Stimulated activated CD4-positive, alpha-beta T cell treated with anti-CD3 and anti-CD28 coated beads, Interleukin-2, amount 100 ng/mL, for 48 hours (primary cell): ENCODE measurements at regions not wholly inside any gene's neighbourhood (a gene's known extent, or its start where the extent isn't known, plus 50 kb on each side); places are given as distances from the start of the nearest gene placed in this dataset.
"Not testable (repeated sequence)": the region's sequence is repeated elsewhere in the genome, so short reads cannot be mapped to it uniquely, and the experiment has no call there.

ENCODE experiments used
- DNase-seq, 2 donors: peaks; one replicate each; pipeline ENCODE4 v3.0.0-alpha.2; 2020

- no peak for DNase-seq
Measured at GRCh38 chr1:80211691-80212380, 1205.3 kb upstream of the ADGRL4 start.

DNA sequence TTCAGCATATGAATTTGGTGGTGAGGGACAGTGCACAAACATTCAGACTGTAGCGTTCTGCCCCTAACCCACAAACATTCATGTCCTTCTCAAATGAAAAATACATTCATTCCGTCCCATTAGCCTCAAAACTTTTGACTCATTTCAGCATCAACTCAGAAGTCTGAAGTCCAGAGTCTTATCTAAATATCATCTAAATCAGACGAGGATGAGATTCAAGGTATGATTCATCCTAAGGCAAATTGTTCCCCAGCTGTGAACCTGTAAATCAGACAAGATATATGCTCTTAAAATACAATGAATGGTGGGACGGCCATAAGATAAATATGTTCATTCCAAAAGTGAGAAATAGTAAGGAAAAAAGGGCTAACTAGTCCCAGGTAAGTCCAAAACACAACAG lies 1195.6 kb upstream of the ADGRL4 start:
- no peak for DNase-seq

DNA sequence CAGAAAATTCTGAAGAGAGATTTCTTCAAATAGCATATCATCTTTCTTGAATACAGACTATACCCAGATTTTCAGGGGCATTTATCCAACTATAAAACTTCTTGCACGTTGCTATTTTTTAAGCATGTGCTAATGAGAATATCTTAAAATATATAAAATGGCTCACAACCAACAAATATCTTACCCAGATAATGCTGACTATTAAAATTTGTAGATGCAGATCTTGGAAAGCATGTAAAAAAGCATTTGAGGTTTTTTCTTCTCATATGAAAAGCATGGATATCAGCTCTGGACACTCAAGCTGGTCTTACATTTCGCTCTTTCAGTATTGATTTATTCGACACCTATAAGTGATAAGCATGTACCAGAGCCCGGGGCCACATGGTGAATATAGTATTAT lies 1187.7 kb upstream of the ADGRL4 start:
- no peak for DNase-seq

GRCh38 chr1:80181418-80181817 lies 1174.9 kb upstream of the ADGRL4 start:
- DNase-seq, result no peak

DNA sequence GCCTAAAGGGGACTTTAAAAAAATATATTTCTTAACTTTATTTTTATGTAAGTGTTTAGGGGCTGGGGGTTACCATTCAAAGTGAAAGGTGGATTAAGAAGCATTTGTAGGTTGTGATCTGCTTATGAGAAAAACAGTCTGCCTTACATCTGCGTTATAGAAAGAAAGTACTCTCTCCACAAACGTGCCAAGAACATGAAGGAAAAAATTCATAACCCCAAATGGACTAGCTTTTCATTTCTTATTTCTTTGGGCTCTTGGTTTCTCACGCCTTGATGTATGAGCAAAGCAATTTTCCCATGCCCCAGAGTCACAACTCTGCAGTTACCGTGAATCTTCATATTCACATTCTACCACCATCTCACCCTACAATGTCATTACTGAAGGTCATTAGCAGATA lies 1165.1 kb upstream of the ADGRL4 start:
- DNase-seq, result no peak

GRCh38 chr1:80170811-80171485 lies 1164.4 kb upstream of the ADGRL4 start:
- no peak for DNase-seq

GRCh38 chr1:80164150-80164549 lies 1157.6 kb upstream of the ADGRL4 start:
- DNase-seq, result no peak

- DNase-seq, result no peak
Measured at GRCh38 chr1:80163686-80164085, 1157.2 kb upstream of the ADGRL4 start.

DNA sequence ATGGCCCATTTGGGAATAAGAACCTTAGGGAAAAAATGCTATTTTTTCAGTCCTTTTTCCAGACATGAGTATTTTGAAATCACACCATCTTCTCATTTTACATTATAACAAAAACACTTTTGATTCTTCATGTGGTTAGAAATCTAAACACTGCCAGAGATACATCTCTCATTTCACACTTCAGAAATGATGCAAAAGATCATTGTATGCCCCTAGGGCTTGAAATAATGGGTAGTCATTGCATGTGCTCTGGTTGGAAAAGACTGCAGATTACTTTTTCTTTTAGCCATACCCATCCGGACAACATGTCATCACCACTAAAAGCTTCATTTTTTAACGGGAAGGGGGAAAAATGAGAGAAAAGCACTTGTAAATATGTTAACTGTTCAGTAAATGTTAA lies 1152.2 kb upstream of the ADGRL4 start:
- DNase-seq, result no peak

DNA sequence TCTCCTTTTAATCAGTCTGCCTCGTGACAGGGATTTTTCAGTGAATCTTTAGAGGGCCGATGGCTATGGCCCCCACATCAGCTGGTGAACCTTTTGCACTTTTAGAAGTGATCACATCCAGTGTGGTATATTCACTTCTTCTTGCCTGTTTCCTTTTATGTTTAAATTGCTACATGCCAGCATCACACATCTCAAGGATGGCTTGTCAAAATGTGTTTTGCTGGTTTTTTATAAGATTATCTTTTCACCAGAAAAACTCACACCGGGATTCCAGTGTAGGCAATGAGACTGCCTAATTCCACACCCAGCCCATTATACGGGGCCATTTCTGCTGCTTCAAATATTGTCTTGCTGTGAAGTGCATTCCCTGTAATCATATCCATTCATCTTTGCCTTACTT lies 1151.7 kb upstream of the ADGRL4 start:
- DNase-seq, result no peak

DNA sequence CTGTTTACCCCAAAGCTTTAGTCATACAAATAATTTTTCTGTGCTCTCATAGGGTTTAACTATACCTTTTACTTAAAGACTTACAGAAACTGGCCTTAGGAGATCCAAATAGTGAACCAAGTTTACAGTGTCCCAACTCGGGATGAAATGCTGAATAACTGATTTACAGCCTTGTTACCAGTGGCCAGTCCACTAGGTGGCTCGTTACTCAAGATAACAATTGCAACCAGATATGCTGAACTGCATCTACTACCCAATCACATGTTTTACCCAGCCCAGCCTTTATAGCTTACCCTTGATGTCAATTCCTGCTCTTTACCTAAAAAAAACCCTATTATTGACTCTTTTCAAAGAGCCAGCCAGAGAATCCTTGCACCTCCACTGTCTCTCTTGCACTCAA lies 1148.8 kb upstream of the ADGRL4 start:
- no peak for DNase-seq

GRCh38 chr1:80154176-80154575 lies 1147.6 kb upstream of the ADGRL4 start:
- no peak for DNase-seq

DNA sequence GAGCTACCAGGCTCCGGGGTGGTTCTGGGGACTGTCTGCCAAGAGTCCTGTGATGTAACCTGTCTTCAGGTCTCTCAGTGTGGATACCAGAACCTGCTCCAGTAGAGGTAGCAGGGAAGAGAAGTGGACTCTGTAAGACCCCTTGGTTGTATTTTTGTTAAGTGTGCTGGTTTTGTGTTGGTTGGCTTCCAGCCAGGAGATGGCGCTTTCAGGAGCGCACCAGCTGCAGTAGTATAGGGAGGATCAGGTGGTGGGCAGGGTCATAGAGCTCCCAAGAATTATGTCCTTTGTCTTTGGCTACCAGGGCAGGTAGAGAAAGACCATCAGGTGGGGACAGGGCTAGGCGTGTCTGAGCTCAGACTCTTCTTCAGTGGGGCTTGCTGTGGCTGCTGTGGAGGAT lies 1147.2 kb upstream of the ADGRL4 start:
- DNase-seq, result no peak

GRCh38 chr1:80143361-80143760 lies 1136.8 kb upstream of the ADGRL4 start:
- DNase-seq, result no peak

DNA sequence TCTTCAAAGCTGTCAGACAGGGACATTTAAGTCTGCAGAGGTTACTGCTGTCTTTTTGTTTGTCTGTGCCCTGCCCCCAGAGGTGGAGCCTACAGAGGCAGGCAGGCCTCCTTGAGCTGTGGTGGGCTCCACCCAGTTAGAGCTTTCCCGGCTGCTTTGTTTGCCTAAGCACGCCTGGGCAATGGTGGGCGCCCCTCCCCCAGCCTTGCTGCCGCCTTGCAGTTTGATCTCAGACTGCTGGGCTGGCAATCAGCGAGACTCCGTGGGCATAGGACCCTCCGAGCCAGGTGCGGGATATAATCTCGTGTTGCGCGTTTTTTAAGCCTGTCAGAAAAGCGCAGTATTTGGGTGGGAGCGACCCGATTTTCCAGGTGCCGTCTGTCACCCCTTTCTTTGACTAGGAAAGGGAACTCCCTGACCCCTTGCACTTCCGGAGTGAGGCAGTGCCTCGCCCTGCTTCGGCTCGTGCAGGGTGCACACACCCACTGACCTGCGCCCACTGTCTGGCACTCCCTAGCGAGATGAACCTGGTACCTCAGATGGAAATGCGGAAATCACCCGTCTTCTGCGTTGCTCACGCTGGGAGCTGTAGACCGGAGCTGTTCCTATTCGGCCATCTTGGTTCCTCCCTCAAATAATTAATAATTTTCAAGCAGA lies 1131.5 kb upstream of the ADGRL4 start:
- DNase-seq, result not testable (repeated sequence)

DNA sequence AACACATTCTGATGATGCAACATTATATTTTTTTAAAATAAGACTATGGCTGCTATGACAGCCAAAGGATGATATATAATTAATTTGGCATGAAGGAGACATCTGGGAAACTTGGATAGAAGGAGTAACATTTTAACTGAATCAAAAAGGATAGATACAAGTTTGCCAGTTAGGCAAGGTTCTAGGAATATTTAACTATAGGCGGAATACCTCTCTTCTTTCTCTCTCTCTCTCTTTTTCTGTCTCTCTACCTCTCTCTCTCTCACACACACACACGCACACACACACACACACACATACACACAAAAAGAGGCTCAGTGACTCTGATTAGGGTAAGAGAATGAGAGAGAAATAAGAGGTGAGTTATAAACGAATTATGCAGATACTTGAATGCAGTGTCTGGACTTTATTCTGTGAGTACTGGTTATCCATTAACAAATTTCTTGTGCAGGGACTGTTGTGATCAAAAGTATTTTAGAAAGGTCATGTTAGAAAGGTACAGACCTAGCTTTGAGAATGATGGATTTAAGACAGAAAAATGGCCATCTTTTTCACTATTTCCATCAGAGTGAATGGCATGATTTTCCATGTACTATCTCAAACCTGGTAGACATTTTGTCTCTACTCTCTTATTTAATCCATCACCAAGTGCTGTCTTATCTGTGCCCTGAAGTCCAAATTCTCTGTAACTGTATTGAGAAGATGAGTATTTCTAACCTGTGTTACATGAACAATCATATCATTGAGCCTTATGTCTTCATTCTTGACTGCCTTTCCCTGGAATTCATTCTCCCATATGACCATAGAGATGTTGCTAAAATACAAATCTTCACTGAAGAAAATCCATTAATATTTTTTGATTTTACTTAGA lies 1106.9 kb upstream of the ADGRL4 start:
- DNase-seq, result no peak

DNA sequence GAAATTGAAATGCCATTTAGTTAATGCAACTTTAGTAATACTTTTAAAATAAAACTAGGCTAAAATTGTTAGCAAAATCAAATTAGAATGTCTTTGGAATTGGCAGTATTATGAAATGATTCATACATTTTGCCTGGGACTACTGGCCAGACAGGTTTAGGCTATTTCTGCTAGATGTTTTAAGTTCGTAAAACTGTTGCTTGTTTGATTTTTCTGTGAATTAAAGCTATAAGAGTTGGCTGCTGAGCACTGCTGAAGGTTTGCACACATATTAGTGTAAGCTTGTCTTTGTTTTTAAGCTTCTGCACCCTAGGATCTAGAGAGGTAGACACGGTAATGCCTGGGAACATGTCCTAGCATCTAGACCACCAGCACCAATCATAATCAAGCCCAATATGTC lies 1094.6 kb upstream of the ADGRL4 start:
- no peak for DNase-seq

DNA sequence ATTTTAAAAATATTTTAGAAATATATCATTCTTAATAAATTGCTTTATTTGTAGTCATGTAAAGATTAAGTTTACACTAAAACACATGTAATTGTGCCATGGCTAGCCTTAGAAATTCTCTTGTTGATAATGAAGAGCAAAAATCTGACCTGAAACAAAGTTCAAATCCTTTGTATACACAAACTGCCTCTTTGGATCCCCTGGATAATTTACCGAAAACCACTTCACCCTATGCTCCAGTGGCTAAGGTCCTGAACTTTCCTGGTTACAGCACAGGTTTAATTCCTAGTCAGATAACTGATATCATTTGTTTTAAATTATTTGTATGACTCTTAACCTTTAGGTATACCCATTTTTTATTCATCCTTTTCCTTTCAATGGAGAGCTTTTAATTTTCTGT lies 1093.2 kb upstream of the ADGRL4 start:
- no peak for DNase-seq

DNA sequence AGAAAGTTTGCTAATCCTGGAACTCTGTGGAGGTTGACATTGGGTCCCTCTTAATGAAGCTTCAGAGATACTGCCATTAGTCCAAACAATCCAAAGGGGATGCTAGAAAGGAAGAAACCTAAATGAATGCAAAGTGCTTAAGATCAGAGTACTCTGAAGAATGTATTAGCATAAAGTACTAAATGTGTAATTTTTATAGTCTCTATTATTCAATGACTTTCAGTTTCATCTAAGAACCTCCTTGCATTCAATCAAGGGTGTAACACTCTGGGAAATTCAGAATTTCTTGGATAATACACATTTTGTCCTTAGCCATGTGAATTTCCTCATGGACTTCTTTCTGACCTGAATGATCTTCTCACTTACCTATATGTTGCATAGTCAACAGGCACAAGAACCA lies 1078.5 kb upstream of the ADGRL4 start:
- DNase-seq, result no peak

- DNase-seq, result no peak
Measured at GRCh38 chr1:80083892-80084291, 1077.4 kb upstream of the ADGRL4 start.

GRCh38 chr1:80076469-80076868 lies 1069.9 kb upstream of the ADGRL4 start:
- no peak for DNase-seq

DNA sequence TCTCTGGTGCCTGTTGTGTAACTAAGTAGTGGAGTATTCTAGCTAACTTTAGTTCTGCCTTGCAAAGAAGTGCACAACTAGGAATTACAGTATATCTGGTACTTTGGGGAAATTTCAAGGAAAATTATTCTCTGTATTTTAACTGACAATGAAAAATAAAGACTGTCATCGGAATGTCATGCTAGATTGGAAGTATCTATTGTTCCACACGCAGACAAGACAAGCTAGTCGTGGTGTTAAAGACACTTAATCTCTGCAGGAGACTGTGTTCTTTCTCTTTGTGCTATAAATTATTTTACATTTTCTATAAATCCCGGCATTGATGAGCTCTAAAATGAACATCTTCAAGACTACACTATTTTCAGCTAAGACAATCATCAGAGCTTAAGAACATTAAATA lies 1068.8 kb upstream of the ADGRL4 start:
- no peak for DNase-seq

GRCh38 chr1:80072563-80072962 lies 1066.0 kb upstream of the ADGRL4 start:
- no peak for DNase-seq
